OCI-LY3 (cell line): ENCODE measurements at regions not wholly inside any gene's neighbourhood (a gene's known extent, or its start where the extent isn't known, plus 50 kb on each side); places are given as distances from the start of the nearest gene placed in this dataset.

Experiments
- H2AFZ ChIP-seq: fragments of 200-600, 300-600 bp; shearing (Covaris generic); 2 replicates; pipeline ENCODE4 v1.6.0; 2014; ENCODE audit warnings: antibody characterized with exemption, low read depth, low read length
- H3K27ac ChIP-seq: fragments of 200-600, 300-600 bp; sonication (generic); 2 replicates; pipeline ENCODE4 v1.5.1; 2014; ENCODE audit warnings: mild to moderate bottlenecking, low read length, moderate library complexity, mixed read lengths
- H3K27me3 ChIP-seq: fragments of 200-600, 300-600 bp; sonication (generic); 2 replicates; pipeline ENCODE4 v1.6.1; 2014; ENCODE audit warnings: low read depth, low read length, mixed read lengths
- H3K36me3 ChIP-seq: fragments of 200-600, 300-600 bp; sonication (generic); replicated peaks from 2 replicates; pipeline ENCODE3; 2014; ENCODE audit warnings: low read depth, low read length, mixed read lengths
- H3K4me1 ChIP-seq: fragments of 300-600, 200-600 bp; sonication (generic); 2 replicates; pipeline ENCODE4 v1.6.1; 2014; ENCODE audit warnings: low read length, mixed read lengths
- H3K4me2 ChIP-seq: fragments of 200-600, 300-600 bp; sonication (generic); 2 replicates; pipeline ENCODE4 v1.6.1; 2014; ENCODE audit warnings: low read length, mixed read lengths
- H3K4me3 ChIP-seq: fragments of 300-600, 200-600 bp; sonication (generic); 2 replicates; pipeline ENCODE4 v1.5.1; 2014; ENCODE audit warnings: antibody characterized with exemption, mild to moderate bottlenecking, low read length, moderate library complexity
- H3K79me2 ChIP-seq: fragments of 300-600, 200-600 bp; shearing (Covaris generic); 2 replicates; pipeline ENCODE4 v1.6.1; 2014; ENCODE audit warnings: mild to moderate bottlenecking, low read length, mixed read lengths
- H3K9ac ChIP-seq: fragments of 300-600, 200-600 bp; shearing (Covaris generic); 2 replicates; pipeline ENCODE4 v1.6.0; 2014; ENCODE audit warnings: mild to moderate bottlenecking, low read length, moderate library complexity
- H3K9me3 ChIP-seq: fragments of 200-600, 300-600 bp; shearing (Covaris generic); 2 replicates; pipeline ENCODE4 v1.6.1; 2014; ENCODE audit warnings: low read length, mixed read lengths; ENCODE audit not compliant: insufficient read depth
- H4K20me1 ChIP-seq: fragments of 200-600, 300-600 bp; sonication (generic); 2 replicates; pipeline ENCODE4 v1.6.1; 2016; ENCODE audit warnings: low read length, mixed read lengths; ENCODE audit not compliant: insufficient read depth
- EZH2phosphoT487 ChIP-seq: fragments of 200-600 bp; shearing (Covaris generic); IDR thresholded peaks from 2 replicates; pipeline ENCODE4 v1.6.1; 2018; ENCODE audit warnings: antibody characterized with exemption, mixed run types, low read depth
- TF ChIP-seq, protein P1 (sequence below): fragments of 200-600, 300-600 bp; sonication (generic); IDR thresholded peaks from 2 replicates; pipeline ENCODE4 v1.5.1; 2014; ENCODE audit warnings: antibody characterized with exemption, low read length, low read depth

GRCh38 chrX:36927712-36928111 lies 80.5 kb upstream of the FAM47C start:
- Histone ChIP-seq H3K4me3 (no peak overlapping the region), H3K4me2 (no peak overlapping the region), H3K27me3 (no peaks in the 10 kb centered on the region), H3K79me2 (no peaks in the 10 kb centered on the region), H3K9ac (no peak overlapping the region), H3K27ac (no peak overlapping the region), H3K4me1 (no peaks in the 10 kb centered on the region), H4K20me1 (no peaks in the 10 kb centered on the region), H3K36me3 (no peaks in the 10 kb centered on the region), H3K9me3 (no peaks in the 10 kb centered on the region), H2AFZ (no peak overlapping the region)
- TF ChIP-seq, protein P1, sequence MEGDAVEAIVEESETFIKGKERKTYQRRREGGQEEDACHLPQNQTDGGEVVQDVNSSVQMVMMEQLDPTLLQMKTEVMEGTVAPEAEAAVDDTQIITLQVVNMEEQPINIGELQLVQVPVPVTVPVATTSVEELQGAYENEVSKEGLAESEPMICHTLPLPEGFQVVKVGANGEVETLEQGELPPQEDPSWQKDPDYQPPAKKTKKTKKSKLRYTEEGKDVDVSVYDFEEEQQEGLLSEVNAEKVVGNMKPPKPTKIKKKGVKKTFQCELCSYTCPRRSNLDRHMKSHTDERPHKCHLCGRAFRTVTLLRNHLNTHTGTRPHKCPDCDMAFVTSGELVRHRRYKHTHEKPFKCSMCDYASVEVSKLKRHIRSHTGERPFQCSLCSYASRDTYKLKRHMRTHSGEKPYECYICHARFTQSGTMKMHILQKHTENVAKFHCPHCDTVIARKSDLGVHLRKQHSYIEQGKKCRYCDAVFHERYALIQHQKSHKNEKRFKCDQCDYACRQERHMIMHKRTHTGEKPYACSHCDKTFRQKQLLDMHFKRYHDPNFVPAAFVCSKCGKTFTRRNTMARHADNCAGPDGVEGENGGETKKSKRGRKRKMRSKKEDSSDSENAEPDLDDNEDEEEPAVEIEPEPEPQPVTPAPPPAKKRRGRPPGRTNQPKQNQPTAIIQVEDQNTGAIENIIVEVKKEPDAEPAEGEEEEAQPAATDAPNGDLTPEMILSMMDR, result no peak
- no peak for TF ChIP-seq EZH2phosphoT487

GRCh38 chrX:36930491-36930890 lies 77.7 kb upstream of the FAM47C start:
- H3K27me3 ChIP-seq, result no peaks in the 10 kb centered on the region
- H3K4me3 ChIP-seq, result no peak overlapping the region
- H3K36me3 ChIP-seq, result no peaks in the 10 kb centered on the region
- H3K79me2 ChIP-seq, result no peaks in the 10 kb centered on the region
- H3K9me3 ChIP-seq, result no peaks in the 10 kb centered on the region
- no peak overlapping the region for H2AFZ ChIP-seq
- H3K9ac ChIP-seq, result no peak overlapping the region
- H4K20me1 ChIP-seq, result no peaks in the 10 kb centered on the region
- no peak overlapping the region for H3K27ac ChIP-seq
- TF ChIP-seq, protein P1, result no peak
- TF ChIP-seq EZH2phosphoT487, result no peak
- no peak overlapping the region for H3K4me2 ChIP-seq
- no peaks in the 10 kb centered on the region for H3K4me1 ChIP-seq

GRCh38 chrX:36947214-36947613 lies 61.0 kb upstream of the FAM47C start:
- H3K79me2 ChIP-seq, result no peaks in the 10 kb centered on the region

DNA sequence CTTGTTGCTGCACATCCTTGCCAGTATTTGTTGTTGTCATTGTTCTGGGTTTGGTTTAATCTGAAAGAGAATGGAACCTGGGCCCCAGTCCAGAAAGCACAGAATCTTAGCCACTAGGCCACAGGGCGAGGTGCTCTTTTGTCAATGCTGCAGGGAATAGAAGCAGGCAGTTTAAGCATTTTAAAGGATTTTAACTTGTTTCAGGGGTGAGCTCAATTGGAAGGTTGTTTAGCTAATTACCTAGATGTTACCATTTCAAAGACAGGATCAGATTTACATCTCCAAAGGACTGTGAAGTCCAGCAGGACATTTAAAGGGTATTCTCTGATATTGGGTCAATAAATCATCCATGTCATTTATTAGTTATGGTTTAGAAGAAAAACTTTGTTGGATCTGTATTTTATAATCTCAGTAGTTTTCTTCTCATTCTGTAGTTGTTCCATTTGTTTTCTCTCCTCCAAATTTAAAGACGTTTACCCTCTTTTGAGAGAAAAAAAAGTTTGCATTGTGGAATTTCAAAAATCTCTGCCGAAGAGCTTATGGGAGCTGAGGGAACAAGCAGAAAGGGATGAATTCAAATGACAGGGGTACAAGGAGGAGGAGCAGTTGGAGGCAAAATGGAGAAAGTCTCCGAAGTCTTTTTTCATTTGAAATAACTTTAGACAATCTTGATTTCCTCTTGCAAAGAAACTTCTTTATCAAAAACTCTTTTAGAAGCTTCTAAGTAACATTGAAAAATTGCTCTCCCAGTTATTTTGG lies 57.5 kb upstream of the FAM47C start:
- Histone ChIP-seq H3K27me3 (no peaks in the 10 kb centered on the region), H4K20me1 (no peaks in the 10 kb centered on the region), H2AFZ (no peak overlapping the region), H3K36me3 (no peaks in the 10 kb centered on the region), H3K79me2 (no peaks in the 10 kb centered on the region), H3K27ac (no peak overlapping the region), H3K4me1 (no peaks in the 10 kb centered on the region), H3K4me3 (no peak overlapping the region), H3K9me3 (no peaks in the 10 kb centered on the region), H3K9ac (no peak overlapping the region), H3K4me2 (no peak overlapping the region)
- no peak for TF ChIP-seq EZH2phosphoT487
- TF ChIP-seq, protein P1, result no peak

More at GRCh38 chrX:36947214-36947613, 61.0 kb upstream of the FAM47C start:
- Histone ChIP-seq H3K27me3 (no peaks in the 10 kb centered on the region), H2AFZ (no peak overlapping the region), H3K9ac (no peak overlapping the region), H3K9me3 (no peaks in the 10 kb centered on the region), H3K36me3 (no peaks in the 10 kb centered on the region), H3K4me2 (no peak overlapping the region), H3K27ac (no peak overlapping the region), H4K20me1 (no peaks in the 10 kb centered on the region), H3K4me1 (no peaks in the 10 kb centered on the region), H3K4me3 (no peak overlapping the region)
- TF ChIP-seq, protein P1, result no peak
